Body of pancreas (tissue), 4 donors: ENCODE measurements at regions not wholly inside any gene's neighbourhood (a gene's known extent, or its start where the extent isn't known, plus 50 kb on each side); places are given as distances from the start of the nearest gene placed in this dataset.

ENCODE experiments used
- POLR2A ChIP-seq, 3 donors: fragments of 450-650 bp; IDR thresholded peaks; one replicate each; pipeline ENCODE4 v1.6.1; 2016; ENCODE audit warnings: antibody characterized with exemption in 3 of 3, mild to moderate bottlenecking in 2 of 3
- TF ChIP-seq, protein P1 (sequence below), 7 experiments: fragments of 450-650 bp in 4 of 7; fragments of 200-600 bp in 3 of 7; sonication (generic) in 3 of 7; IDR thresholded peaks; one replicate each; pipeline ENCODE4 v1.5.1; 2016 to 2019; ENCODE audit warnings: antibody characterized with exemption in 7 of 7

DNA sequence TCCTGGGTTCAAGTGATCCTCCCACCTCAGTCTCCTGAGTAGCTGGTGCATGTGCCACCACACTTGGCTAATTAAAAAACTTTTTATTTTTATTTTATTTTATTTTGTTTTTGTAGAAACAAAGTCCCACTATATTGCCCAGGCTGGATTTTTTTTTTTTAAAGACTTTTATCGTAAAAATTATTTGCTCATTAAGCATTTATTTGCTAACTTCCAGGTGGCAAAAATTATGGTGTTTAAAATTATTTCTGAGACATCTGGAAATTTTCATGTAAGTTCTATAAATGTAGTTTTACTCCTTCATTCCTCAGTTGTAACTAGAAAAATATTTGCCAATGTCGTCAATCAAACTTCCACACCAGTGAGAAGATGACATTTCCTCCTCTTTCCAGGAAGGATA, 233.3 kb upstream of the DACH1 start:
- TF ChIP-seq, protein P1, sequence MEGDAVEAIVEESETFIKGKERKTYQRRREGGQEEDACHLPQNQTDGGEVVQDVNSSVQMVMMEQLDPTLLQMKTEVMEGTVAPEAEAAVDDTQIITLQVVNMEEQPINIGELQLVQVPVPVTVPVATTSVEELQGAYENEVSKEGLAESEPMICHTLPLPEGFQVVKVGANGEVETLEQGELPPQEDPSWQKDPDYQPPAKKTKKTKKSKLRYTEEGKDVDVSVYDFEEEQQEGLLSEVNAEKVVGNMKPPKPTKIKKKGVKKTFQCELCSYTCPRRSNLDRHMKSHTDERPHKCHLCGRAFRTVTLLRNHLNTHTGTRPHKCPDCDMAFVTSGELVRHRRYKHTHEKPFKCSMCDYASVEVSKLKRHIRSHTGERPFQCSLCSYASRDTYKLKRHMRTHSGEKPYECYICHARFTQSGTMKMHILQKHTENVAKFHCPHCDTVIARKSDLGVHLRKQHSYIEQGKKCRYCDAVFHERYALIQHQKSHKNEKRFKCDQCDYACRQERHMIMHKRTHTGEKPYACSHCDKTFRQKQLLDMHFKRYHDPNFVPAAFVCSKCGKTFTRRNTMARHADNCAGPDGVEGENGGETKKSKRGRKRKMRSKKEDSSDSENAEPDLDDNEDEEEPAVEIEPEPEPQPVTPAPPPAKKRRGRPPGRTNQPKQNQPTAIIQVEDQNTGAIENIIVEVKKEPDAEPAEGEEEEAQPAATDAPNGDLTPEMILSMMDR (IDR thresholded peaks at IDR 0.05): no peak
- no peak for TF ChIP-seq POLR2A (IDR thresholded peaks at IDR 0.05)
